BLaER1 treated with 17β-estradiol and CSF1 and Interleukin-3, amounts not matched to agents 10 nM and 100 nM (cell line): ENCODE measurements at regions not wholly inside any gene's neighbourhood (a gene's known extent, or its start where the extent isn't known, plus 50 kb on each side); places are given as distances from the start of the nearest gene placed in this dataset.
A peak's percentile ranks its signal among the peaks of the same experiment; 100 is the strongest.

Experiments used
- H3K27ac ChIP-seq, 11 experiments: shearing (Covaris generic); formaldehyde crosslinking; 2 replicates each; pipeline ENCODE4 v1.8.1; 2022
- H3K27me3 ChIP-seq, 11 experiments: shearing (Covaris generic); formaldehyde crosslinking; 2 replicates each; pipeline ENCODE4 v1.8.1; 2022
- H3K36me3 ChIP-seq, 11 experiments: shearing (Covaris generic); formaldehyde crosslinking; 2 replicates each; pipeline ENCODE4 v1.8.1; 2022
- H3K4me1 ChIP-seq, 10 experiments: shearing (Covaris generic); formaldehyde crosslinking; 2 replicates each; pipeline ENCODE4 v1.8.1; 2022
- H3K4me2 ChIP-seq, 11 experiments: shearing (Covaris generic); formaldehyde crosslinking; 2 replicates each; pipeline ENCODE4 v1.8.1; 2022
- H3K4me3 ChIP-seq, 10 experiments: shearing (Covaris generic); formaldehyde crosslinking; 2 replicates each; pipeline ENCODE4 v1.8.1; 2022
- H3K9ac ChIP-seq, 11 experiments: shearing (Covaris generic); formaldehyde crosslinking; 2 replicates each; pipeline ENCODE4 v1.8.1; 2022
- H3K9me3 ChIP-seq, 11 experiments: shearing (Covaris generic); formaldehyde crosslinking; replicated peaks in 1 of 11; 2 replicates each; pipeline ENCODE4 v1.8.1; 2022
- H4K20me1 ChIP-seq, 11 experiments: shearing (Covaris generic); formaldehyde crosslinking; 2 replicates each; pipeline ENCODE4 v1.8.1; 2022
- Cebpa-rat ChIP-seq, 11 experiments: shearing (Covaris generic); IDR thresholded peaks; 2 replicates each; pipeline ENCODE4 v1.8.1; 2022

GRCh38 chr17:77774182-77774581 lies 184.3 kb upstream of the TNRC6C start:
- H3K4me1 ChIP-seq: peaks cover 11 to 51% (median 44%) of the 10 kb centered on the region in 10 experiments; a peak in 19 of 20 replicates
- H3K9me3 ChIP-seq: no peaks in the 10 kb centered on the region
- TF ChIP-seq Cebpa-rat (IDR thresholded peaks at IDR 0.05): no peak
- no peak overlapping the region for H3K4me3 ChIP-seq
- H3K27me3 ChIP-seq: peaks cover 0 to 12% (median 0%) of the 10 kb centered on the region in 11 experiments; a peak in 4 of 22 replicates
- no peak overlapping the region for H3K27ac ChIP-seq
- no peaks in the 10 kb centered on the region for H4K20me1 ChIP-seq
- H3K4me2 ChIP-seq: no peak overlapping the region
- H3K36me3 ChIP-seq: no peaks in the 10 kb centered on the region
- H3K9ac ChIP-seq: no peak overlapping the region

GRCh38 chr17:77778636-77779489 lies 179.6 kb upstream of the TNRC6C start:
- Histone ChIP-seq H3K27ac (peak overlapping the region in 3 of 11 experiments; percentile 25 to 34 (median 27); a peak in 5 of 22 replicates), H4K20me1 (peaks cover 0 to 2% (median 0%) of the 10 kb centered on the region in 11 experiments; a peak in 2 of 22 replicates), H3K4me1 (peaks cover 0 to 36% (median 27%) of the 10 kb centered on the region in 10 experiments; a peak in 17 of 20 replicates), H3K36me3 (no peaks in the 10 kb centered on the region), H3K9me3 (no peaks in the 10 kb centered on the region), H3K27me3 (0 out of 22 replicates have a peak, but pooled peaks cover 0 to 2% (median 0%) of the 10 kb centered on the region in 11 experiments), H3K4me2 (peak overlapping the region in 8 of 11 experiments; percentile 31 to 51 (median 42); a peak in 16 of 22 replicates), H3K9ac (no peak overlapping the region; a peak in 2 of 22 replicates), H3K4me3 (no peak overlapping the region)
- TF ChIP-seq Cebpa-rat (IDR thresholded peaks at IDR 0.05): no peak

GRCh38 chr17:77779711-77780539 lies 178.6 kb upstream of the TNRC6C start:
- no peak for TF ChIP-seq Cebpa-rat (IDR thresholded peaks at IDR 0.05)
- H3K4me1 ChIP-seq: peaks cover 0 to 40% (median 31%) of the 10 kb centered on the region in 10 experiments; a peak in 17 of 20 replicates
- no peak overlapping the region; a peak in 1 of 22 replicates for H3K9ac ChIP-seq
- H4K20me1 ChIP-seq: peaks cover 0 to 4% (median 0%) of the 10 kb centered on the region in 11 experiments; a peak in 2 of 22 replicates
- H3K36me3 ChIP-seq: no peaks in the 10 kb centered on the region
- no peaks in the 10 kb centered on the region for H3K27me3 ChIP-seq
- H3K9me3 ChIP-seq: no peaks in the 10 kb centered on the region
- H3K4me3 ChIP-seq: no peak overlapping the region
- H3K4me2 ChIP-seq: peak overlapping the region in 8 of 11 experiments; percentile 31 to 51 (median 42); a peak in 16 of 22 replicates
- peak overlapping the region in 3 of 11 experiments; percentile 9 to 34 (median 25); a peak in 2 of 22 replicates for H3K27ac ChIP-seq

- Histone ChIP-seq H4K20me1 (peaks cover 0 to 4% (median 0%) of the 10 kb centered on the region in 11 experiments; a peak in 2 of 22 replicates), H3K4me1 (peaks cover 0 to 41% (median 31%) of the 10 kb centered on the region in 10 experiments; a peak in 17 of 20 replicates), H3K9ac (no peak overlapping the region), H3K27ac (no peak overlapping the region), H3K27me3 (no peaks in the 10 kb centered on the region), H3K36me3 (no peaks in the 10 kb centered on the region), H3K4me3 (no peak overlapping the region), H3K9me3 (no peaks in the 10 kb centered on the region), H3K4me2 (0 out of 22 replicates have a peak overlapping the region, but pooled peaks of 1 of the 11 experiments have one; percentile 7)
- TF ChIP-seq Cebpa-rat (IDR thresholded peaks at IDR 0.05): no peak
Measured at GRCh38 chr17:77781536-77781935, 177.0 kb upstream of the TNRC6C start.

- no peak overlapping the region for H3K4me3 ChIP-seq
- H3K4me2 ChIP-seq: no peak overlapping the region
- H3K4me1 ChIP-seq: peaks cover 0 to 41% (median 31%) of the 10 kb centered on the region in 10 experiments; a peak in 17 of 20 replicates
- H3K9ac ChIP-seq: no peak overlapping the region
- no peak for TF ChIP-seq Cebpa-rat (IDR thresholded peaks at IDR 0.05)
- H3K9me3 ChIP-seq: no peaks in the 10 kb centered on the region
- no peaks in the 10 kb centered on the region for H3K36me3 ChIP-seq
- peaks cover 0 to 4% (median 0%) of the 10 kb centered on the region in 11 experiments; a peak in 2 of 22 replicates for H4K20me1 ChIP-seq
- no peaks in the 10 kb centered on the region for H3K27me3 ChIP-seq
- no peak overlapping the region for H3K27ac ChIP-seq
Measured at GRCh38 chr17:77782201-77782600, 176.3 kb upstream of the TNRC6C start.

DNA sequence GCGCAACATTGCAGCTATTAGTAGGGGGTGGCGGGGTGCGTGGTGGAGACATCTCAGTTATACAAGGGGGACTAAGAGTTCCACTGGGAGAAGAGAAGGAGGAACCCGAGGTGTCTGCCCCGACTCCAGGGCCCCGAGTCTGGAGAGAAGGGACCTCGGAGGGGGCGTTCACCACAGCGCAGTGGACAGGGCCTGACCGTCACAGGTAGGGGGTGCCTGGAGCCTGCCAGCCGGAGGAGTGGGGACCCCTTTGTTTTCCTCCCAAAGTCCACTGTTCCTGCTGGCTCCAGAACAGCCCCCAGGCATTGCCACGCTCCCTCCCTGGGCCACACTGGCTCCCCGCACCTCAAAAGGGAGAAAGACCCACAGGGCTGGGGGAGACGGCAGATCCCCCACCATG lies 175.9 kb upstream of the TNRC6C start:
- no peak overlapping the region for H3K4me2 ChIP-seq
- H3K36me3 ChIP-seq: no peaks in the 10 kb centered on the region
- no peak overlapping the region for H3K27ac ChIP-seq
- no peaks in the 10 kb centered on the region for H3K27me3 ChIP-seq
- TF ChIP-seq Cebpa-rat (IDR thresholded peaks at IDR 0.05): no peak
- peaks cover 0 to 40% (median 30%) of the 10 kb centered on the region in 10 experiments; a peak in 17 of 20 replicates for H3K4me1 ChIP-seq
- H4K20me1 ChIP-seq: peaks cover 0 to 4% (median 0%) of the 10 kb centered on the region in 11 experiments; a peak in 2 of 22 replicates
- no peak overlapping the region for H3K9ac ChIP-seq
- no peak overlapping the region for H3K4me3 ChIP-seq
- no peaks in the 10 kb centered on the region for H3K9me3 ChIP-seq

DNA sequence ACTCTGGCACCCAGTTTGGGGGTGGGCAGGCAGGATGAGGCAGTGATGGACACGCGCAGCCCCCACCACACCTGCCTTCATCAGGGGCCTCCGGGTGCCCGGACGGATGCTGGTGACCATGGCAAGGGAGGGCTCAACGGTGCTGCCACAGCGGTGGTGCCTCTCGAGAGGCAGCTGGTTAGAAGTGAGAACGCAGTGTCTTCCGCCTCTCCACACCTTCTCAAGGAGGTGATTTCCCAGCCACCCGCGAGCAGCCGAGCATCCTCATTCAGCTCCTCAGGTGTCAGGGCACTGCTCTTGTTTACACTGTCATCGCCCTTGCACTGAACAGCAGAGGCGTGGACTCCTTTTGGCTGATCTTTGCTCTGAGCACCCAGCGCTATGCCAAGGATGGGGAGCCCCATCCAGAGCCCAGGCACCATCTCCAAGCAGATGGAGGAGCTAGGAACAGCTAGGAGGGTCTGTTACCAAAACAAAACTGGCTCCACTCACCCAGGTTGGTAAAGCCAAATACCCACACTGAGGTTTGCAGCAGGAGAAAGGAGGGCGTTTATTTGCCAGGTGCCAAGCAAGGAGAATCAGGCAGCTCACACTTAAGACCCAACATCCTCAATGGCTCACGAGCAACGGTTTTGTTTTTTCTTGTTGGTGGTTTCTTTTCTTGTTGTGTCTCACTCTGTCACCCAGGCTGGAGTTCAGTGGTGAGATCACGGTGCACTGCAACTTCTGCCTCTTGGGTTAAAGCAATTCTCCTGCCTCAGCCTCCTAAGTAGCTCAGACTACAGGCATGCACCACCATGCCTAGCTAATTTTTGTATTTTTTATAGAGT lies 174.3 kb upstream of the TNRC6C start:
- Histone ChIP-seq H3K4me2 (peak overlapping the region in 3 of 11 experiments; percentile 6 to 21 (median 13); a peak in 3 of 22 replicates), H3K9me3 (no peaks in the 10 kb centered on the region), H4K20me1 (peaks cover 0 to 4% (median 0%) of the 10 kb centered on the region in 11 experiments; a peak in 2 of 22 replicates), H3K4me1 (peaks cover 0 to 24% (median 14%) of the 10 kb centered on the region in 10 experiments; a peak in 17 of 20 replicates), H3K27ac (no peak overlapping the region), H3K9ac (no peak overlapping the region), H3K36me3 (no peaks in the 10 kb centered on the region), H3K27me3 (no peaks in the 10 kb centered on the region), H3K4me3 (no peak overlapping the region)
- no peak for TF ChIP-seq Cebpa-rat (IDR thresholded peaks at IDR 0.05)

GRCh38 chr17:77785312-77785905 lies 173.1 kb upstream of the TNRC6C start:
- Histone ChIP-seq H3K36me3 (no peaks in the 10 kb centered on the region), H3K9ac (no peak overlapping the region), H3K27ac (no peak overlapping the region), H3K4me3 (no peak overlapping the region), H3K27me3 (no peaks in the 10 kb centered on the region), H4K20me1 (peaks cover 0 to 4% (median 0%) of the 10 kb centered on the region in 11 experiments; a peak in 2 of 22 replicates), H3K4me2 (no peak overlapping the region), H3K9me3 (no peaks in the 10 kb centered on the region), H3K4me1 (peaks cover 0 to 15% (median 4%) of the 10 kb centered on the region in 10 experiments; a peak in 4 of 20 replicates)
- no peak for TF ChIP-seq Cebpa-rat (IDR thresholded peaks at IDR 0.05)
